Esophagus muscularis mucosa (tissue), 4 donors: ENCODE measurements at regions not wholly inside any gene's neighbourhood (a gene's known extent, or its start where the extent isn't known, plus 50 kb on each side); places are given as distances from the start of the nearest gene placed in this dataset.

Source experiments
- DNase-seq: peaks from one replicate; pipeline ENCODE4 v3.0.0-alpha.2; 2017; ENCODE audit errors: extremely low spot score
- H3K27ac ChIP-seq, 4 donors: fragments of 200-600 bp; sonication (generic); replicated peaks in 1 of 4; 1 replicate in 3 of 4; 2 replicates in 1 of 4; pipeline ENCODE4 v1.5.1; 2016 to 2019; ENCODE audit warnings: mild to moderate bottlenecking in 1 of 4
- H3K27me3 ChIP-seq, 4 donors: fragments of 200-600 bp; sonication (generic); one replicate each; pipeline versions ENCODE4 v1.5.1 to v1.6.0; 2016 to 2019
- H3K36me3 ChIP-seq, 4 donors: fragments of 200-600 bp; sonication (generic); one replicate each; pipeline ENCODE4 v1.5.1; 2016 to 2019
- H3K4me1 ChIP-seq, 4 donors: fragments of 200-600 bp; sonication (generic); one replicate each; pipeline ENCODE4 v1.5.1; 2016 to 2019
- H3K4me3 ChIP-seq, 4 donors: fragments of 200-600 bp; sonication (generic); 1 replicate in 2 of 4; 2 replicates in 2 of 4; pipeline ENCODE4 v1.5.1; 2016 to 2019; ENCODE audit warnings: mild to moderate bottlenecking in 4 of 4, moderate library complexity in 1 of 4
- H3K9me3 ChIP-seq, 4 donors: fragments of 200-600 bp; sonication (generic); 1 replicate in 3 of 4; 2 replicates in 1 of 4; pipeline ENCODE4 v1.5.1; 2016 to 2019
- EP300 ChIP-seq: sonication (generic); formaldehyde crosslinking; IDR thresholded peaks from one replicate; pipeline ENCODE4 v1.6.1; 2017; ENCODE audit warnings: antibody characterized with exemption
- POLR2A ChIP-seq: fragments of 450-650 bp; IDR thresholded peaks from one replicate; pipeline ENCODE4 v1.6.1; 2017; ENCODE audit warnings: antibody characterized with exemption, moderate library complexity, mild to moderate bottlenecking, low read depth
- POLR2AphosphoS5 ChIP-seq, 2 donors: sonication (generic); formaldehyde crosslinking; IDR thresholded peaks; one replicate each; pipeline ENCODE4 v1.6.1; 2017; ENCODE audit warnings: antibody characterized with exemption in 2 of 2
- WGBS: methylation state at CpG from one replicate; pipeline ENCODE4 v1.1.5; 2018; 5-methylcytosine and 5-hydroxymethylcytosine counted together
- intact Hi-C: fragments of 100-400 bp; cut with DNase I; formaldehyde crosslinking; loops from one replicate; pipeline ENCODE4 v1.15.1; 2023
- TF ChIP-seq, protein P1 (sequence below), 3 experiments: fragments of 200-600 bp in 2 of 3; fragments of 450-650 bp in 1 of 3; sonication (generic) in 2 of 3; IDR thresholded peaks; one replicate each; pipeline ENCODE4 v1.5.1; 2017 to 2019; ENCODE audit warnings: antibody characterized with exemption in 3 of 3, mild to moderate bottlenecking in 2 of 3, moderate library complexity in 1 of 3

DNA sequence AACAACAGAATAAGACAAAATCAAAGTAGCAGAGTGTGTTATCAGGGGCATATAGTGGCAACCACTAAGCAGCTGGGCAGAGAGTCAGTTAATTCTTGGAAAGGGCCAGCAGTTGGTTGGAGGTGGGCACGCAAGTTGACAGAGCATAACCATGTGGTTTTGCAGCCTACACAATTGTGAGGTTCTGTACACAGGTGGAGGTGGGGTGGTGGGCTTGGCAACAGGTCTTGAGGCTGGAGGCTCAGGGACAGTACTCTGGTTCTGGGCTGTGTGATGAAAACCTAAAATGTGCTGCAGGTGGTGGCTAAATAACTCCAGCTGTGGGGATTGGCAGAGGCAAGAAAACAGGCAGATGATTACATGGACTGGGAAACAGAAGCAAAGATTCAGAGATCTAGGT, 1112.7 kb downstream of the PDHA2 start:
- no peak overlapping the region for H3K27ac ChIP-seq
- TF ChIP-seq POLR2A (no peak), EP300 (no peak), POLR2AphosphoS5 (IDR thresholded peaks at IDR 0.05) (no peak)
- TF ChIP-seq, protein P1, sequence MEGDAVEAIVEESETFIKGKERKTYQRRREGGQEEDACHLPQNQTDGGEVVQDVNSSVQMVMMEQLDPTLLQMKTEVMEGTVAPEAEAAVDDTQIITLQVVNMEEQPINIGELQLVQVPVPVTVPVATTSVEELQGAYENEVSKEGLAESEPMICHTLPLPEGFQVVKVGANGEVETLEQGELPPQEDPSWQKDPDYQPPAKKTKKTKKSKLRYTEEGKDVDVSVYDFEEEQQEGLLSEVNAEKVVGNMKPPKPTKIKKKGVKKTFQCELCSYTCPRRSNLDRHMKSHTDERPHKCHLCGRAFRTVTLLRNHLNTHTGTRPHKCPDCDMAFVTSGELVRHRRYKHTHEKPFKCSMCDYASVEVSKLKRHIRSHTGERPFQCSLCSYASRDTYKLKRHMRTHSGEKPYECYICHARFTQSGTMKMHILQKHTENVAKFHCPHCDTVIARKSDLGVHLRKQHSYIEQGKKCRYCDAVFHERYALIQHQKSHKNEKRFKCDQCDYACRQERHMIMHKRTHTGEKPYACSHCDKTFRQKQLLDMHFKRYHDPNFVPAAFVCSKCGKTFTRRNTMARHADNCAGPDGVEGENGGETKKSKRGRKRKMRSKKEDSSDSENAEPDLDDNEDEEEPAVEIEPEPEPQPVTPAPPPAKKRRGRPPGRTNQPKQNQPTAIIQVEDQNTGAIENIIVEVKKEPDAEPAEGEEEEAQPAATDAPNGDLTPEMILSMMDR (IDR thresholded peaks at IDR 0.05), result no peak
- 92% methylated on average over 1 of the region's 1 CpG for WGBS
- no peak overlapping the region for H3K4me3 ChIP-seq
- no peaks in the 10 kb centered on the region for H3K27me3 ChIP-seq
- no peaks in the 10 kb centered on the region for H3K36me3 ChIP-seq
- intact Hi-C loops, result no loop called here
- no peaks in the 10 kb centered on the region for H3K4me1 ChIP-seq
- DNase-seq, result no peak
- H3K9me3 ChIP-seq, result no peaks in the 10 kb centered on the region

DNA sequence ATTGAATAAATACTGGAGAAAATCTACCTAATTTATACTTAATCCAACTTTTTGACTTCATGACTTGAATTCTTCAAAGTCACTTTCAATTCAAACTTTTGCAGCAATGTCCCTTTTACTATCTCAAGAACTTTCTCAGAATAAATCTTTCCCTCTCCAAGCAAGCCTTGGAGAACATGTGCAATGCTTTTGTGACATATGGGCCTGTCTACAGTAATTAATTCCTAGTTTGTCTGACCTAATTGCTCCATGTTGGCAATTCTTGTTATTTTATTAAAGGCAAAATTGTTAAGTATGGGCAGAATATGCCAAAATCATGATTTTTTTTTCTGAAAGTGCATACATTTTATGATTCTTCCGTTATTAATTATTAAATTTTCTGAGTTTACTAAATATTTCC, 1115.3 kb downstream of the PDHA2 start:
- H3K4me3 ChIP-seq, result no peak overlapping the region
- intact Hi-C loops, result no loop called here
- no peak overlapping the region for H3K27ac ChIP-seq
- DNase-seq, result no peak
- H3K27me3 ChIP-seq, result no peaks in the 10 kb centered on the region
- WGBS, result 88% methylated on average over 1 of the region's 1 CpG
- no peaks in the 10 kb centered on the region for H3K9me3 ChIP-seq
- H3K36me3 ChIP-seq, result no peaks in the 10 kb centered on the region
- no peak for TF ChIP-seq POLR2AphosphoS5 (IDR thresholded peaks at IDR 0.05)
- TF ChIP-seq EP300, result no peak
- TF ChIP-seq, protein P1 (IDR thresholded peaks at IDR 0.05), result no peak
- no peak for TF ChIP-seq POLR2A
- no peaks in the 10 kb centered on the region for H3K4me1 ChIP-seq

DNA sequence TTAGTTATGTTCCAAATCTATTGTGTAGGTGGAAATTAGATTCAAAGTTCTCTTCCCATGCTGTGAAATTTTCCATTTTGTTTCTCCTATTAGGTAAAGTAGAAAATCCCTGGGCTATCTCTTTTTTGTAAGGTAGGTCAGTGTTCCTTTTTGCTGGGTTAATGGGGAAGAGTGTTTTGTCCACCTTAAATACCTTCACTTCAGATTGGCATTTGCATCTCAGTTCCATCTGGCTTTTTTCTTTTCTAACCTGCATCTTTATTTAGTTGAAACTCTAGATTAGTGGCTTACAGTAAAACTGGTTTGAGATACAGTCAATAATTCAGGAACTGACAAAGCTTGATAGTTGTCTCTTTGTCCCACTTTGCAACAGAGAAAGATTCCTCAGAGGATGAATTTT, 1115.8 kb downstream of the PDHA2 start:
- no peak overlapping the region for H3K27ac ChIP-seq
- TF ChIP-seq POLR2AphosphoS5 (IDR thresholded peaks at IDR 0.05), result no peak
- TF ChIP-seq, protein P1 (IDR thresholded peaks at IDR 0.05), result no peak
- H3K9me3 ChIP-seq, result no peaks in the 10 kb centered on the region
- intact Hi-C loops, result no loop called here
- no peak overlapping the region for H3K4me3 ChIP-seq
- H3K4me1 ChIP-seq, result no peaks in the 10 kb centered on the region
- DNase-seq, result no peak
- no peaks in the 10 kb centered on the region for H3K36me3 ChIP-seq
- no peaks in the 10 kb centered on the region for H3K27me3 ChIP-seq

DNA sequence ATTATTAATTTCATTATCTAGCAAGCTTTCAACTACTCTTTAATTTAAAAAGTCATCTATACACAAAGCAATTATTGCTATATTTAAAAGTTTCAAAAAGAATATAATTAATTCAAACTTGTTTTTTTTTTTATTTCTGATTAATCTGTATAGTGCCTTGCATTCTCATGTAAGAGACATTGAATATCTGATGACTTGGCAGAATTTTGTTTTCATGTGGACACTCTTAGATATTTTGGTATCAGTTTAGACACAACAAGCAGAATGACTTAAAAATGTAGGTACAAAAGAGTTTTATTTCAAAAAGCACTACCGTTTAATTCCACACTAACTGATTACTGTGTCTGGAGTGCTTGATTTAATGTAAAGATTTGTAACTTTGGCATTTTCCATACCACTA, 1129.6 kb downstream of the PDHA2 start:
- no peaks in the 10 kb centered on the region for H3K4me1 ChIP-seq
- no peaks in the 10 kb centered on the region for H3K27me3 ChIP-seq
- intact Hi-C loops, result no loop called here
- no peak for DNase-seq
- WGBS, result 97% methylated on average over 1 of the region's 1 CpG
- no peak for TF ChIP-seq POLR2AphosphoS5 (IDR thresholded peaks at IDR 0.05)
- TF ChIP-seq EP300, result no peak
- TF ChIP-seq POLR2A, result no peak
- no peak overlapping the region for H3K27ac ChIP-seq
- no peak overlapping the region for H3K4me3 ChIP-seq
- H3K9me3 ChIP-seq, result no peaks in the 10 kb centered on the region
- H3K36me3 ChIP-seq, result no peaks in the 10 kb centered on the region

DNA sequence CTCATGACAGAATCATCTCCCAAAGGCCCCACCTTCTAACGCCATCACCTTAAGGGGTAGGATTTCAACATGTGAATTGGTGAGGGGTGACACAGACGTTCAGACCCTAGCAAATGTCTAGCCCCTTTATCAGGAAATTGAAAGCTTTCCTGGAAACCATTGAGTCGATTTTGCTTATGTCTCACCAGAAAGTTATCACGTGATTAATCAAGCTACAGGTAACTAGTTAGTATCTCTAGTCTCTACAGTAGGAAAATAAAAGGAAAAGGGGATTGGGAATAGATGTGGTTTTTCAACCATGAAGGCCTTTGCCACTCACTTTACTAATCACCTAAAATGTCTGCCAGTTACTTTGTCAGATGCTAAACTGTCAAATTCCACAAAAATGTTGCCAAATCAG, 1133.0 kb downstream of the PDHA2 start:
- Histone ChIP-seq H3K27ac (no peak overlapping the region), H3K27me3 (no peaks in the 10 kb centered on the region), H3K9me3 (no peaks in the 10 kb centered on the region), H3K4me3 (no peak overlapping the region), H3K36me3 (no peaks in the 10 kb centered on the region), H3K4me1 (no peaks in the 10 kb centered on the region)
- WGBS, result 81% methylated on average over 4 of the region's 4 CpGs
- DNase-seq, result no peak
- TF ChIP-seq EP300 (no peak), POLR2AphosphoS5 (IDR thresholded peaks at IDR 0.05) (no peak), POLR2A (no peak)
- TF ChIP-seq, protein P1 (IDR thresholded peaks at IDR 0.05), result no peak
- intact Hi-C loops, result no loop called here
